Effector memory CD8-positive, alpha-beta T cell (primary cell): ENCODE measurements at regions not wholly inside any gene's neighbourhood (a gene's known extent, or its start where the extent isn't known, plus 50 kb on each side); places are given as distances from the start of the nearest gene placed in this dataset.

ENCODE experiments used
- ATAC-seq: fragments of 150-1000 bp; cut with Tn5 transposase; replicated peaks from 2 replicates; pipeline ENCODE4 v1.10.0; 2021; ENCODE audit warnings: mild to moderate bottlenecking, moderate library complexity
- DNase-seq, 3 experiments: peaks; one replicate each; pipeline ENCODE4 v3.0.0; 2021
- H3K27ac Mint-ChIP-seq, 2 donors: one replicate each; pipeline ENCODE4 v1.8.0; 2022; ENCODE audit warnings: mild to moderate bottlenecking in 2 of 2, mixed read lengths in 2 of 2, moderate library complexity in 2 of 2
- H3K27me3 Mint-ChIP-seq, 2 donors: one replicate each; pipeline ENCODE4 v1.8.0; 2022; ENCODE audit warnings: mixed read lengths in 2 of 2
- H3K36me3 Mint-ChIP-seq: one replicate; pipeline ENCODE4 v1.8.0; 2022; ENCODE audit warnings: mild to moderate bottlenecking, moderate library complexity, mixed read lengths; ENCODE audit not compliant: insufficient read depth
- H3K4me1 Mint-ChIP-seq, 2 donors: one replicate each; pipeline ENCODE4 v1.8.0; 2022; ENCODE audit warnings: low read depth in 2 of 2, mixed read lengths in 2 of 2
- H3K4me3 Mint-ChIP-seq, 2 donors: one replicate each; pipeline ENCODE4 v1.8.0; 2022; ENCODE audit warnings: mild to moderate bottlenecking in 2 of 2, mixed read lengths in 2 of 2, moderate library complexity in 2 of 2
- H3K9me3 Mint-ChIP-seq, 2 donors: one replicate each; pipeline ENCODE4 v1.8.0; 2022; ENCODE audit warnings: mixed read lengths in 2 of 2

- ATAC-seq: no peak
- no peaks in the 10 kb centered on the region for H3K9me3 Mint-ChIP-seq
- no peak overlapping the region for H3K4me3 Mint-ChIP-seq
- no peaks in the 10 kb centered on the region for H3K4me1 Mint-ChIP-seq
- no peaks in the 10 kb centered on the region for H3K36me3 Mint-ChIP-seq
- no peak for DNase-seq
- H3K27me3 Mint-ChIP-seq: peaks cover 26 to 66% of the 10 kb centered on the region in 2 donors
- no peak overlapping the region for H3K27ac Mint-ChIP-seq
These were observed 145.9 kb upstream of the TBX20 start for GRCh38 chr7:35399840-35400239.

- DNase-seq (no peak), ATAC-seq (no peak)
- Mint-ChIP-seq H3K27me3 (peaks cover 26 to 66% of the 10 kb centered on the region in 2 donors), H3K9me3 (no peaks in the 10 kb centered on the region), H3K36me3 (no peaks in the 10 kb centered on the region), H3K4me1 (no peaks in the 10 kb centered on the region), H3K27ac (no peak overlapping the region), H3K4me3 (no peak overlapping the region)
These were observed 145.3 kb upstream of the TBX20 start for GRCh38 chr7:35399216-35399615.

- H3K27ac Mint-ChIP-seq: no peak overlapping the region
- no peak for ATAC-seq
- no peaks in the 10 kb centered on the region for H3K36me3 Mint-ChIP-seq
- H3K4me1 Mint-ChIP-seq: no peaks in the 10 kb centered on the region
- no peak overlapping the region for H3K4me3 Mint-ChIP-seq
- DNase-seq: no peak
- no peaks in the 10 kb centered on the region for H3K9me3 Mint-ChIP-seq
- H3K27me3 Mint-ChIP-seq: peaks cover 26 to 63% of the 10 kb centered on the region in 2 donors
These were observed 144.6 kb upstream of the TBX20 start for GRCh38 chr7:35398518-35398917.

GRCh38 chr7:35390146-35390545 lies 136.2 kb upstream of the TBX20 start:
- Mint-ChIP-seq H3K27me3 (peaks cover 0 to 40% of the 10 kb centered on the region in 2 donors), H3K9me3 (no peaks in the 10 kb centered on the region), H3K27ac (no peak overlapping the region), H3K4me3 (no peak overlapping the region), H3K4me1 (no peaks in the 10 kb centered on the region), H3K36me3 (no peaks in the 10 kb centered on the region)
- DNase-seq (no peak), ATAC-seq (no peak)

- ATAC-seq (no peak), DNase-seq (no peak)
- H3K4me3 Mint-ChIP-seq: no peak overlapping the region
- H3K9me3 Mint-ChIP-seq: no peaks in the 10 kb centered on the region
- peaks cover 0 to 44% of the 10 kb centered on the region in 2 donors for H3K27me3 Mint-ChIP-seq
- no peaks in the 10 kb centered on the region for H3K36me3 Mint-ChIP-seq
- no peaks in the 10 kb centered on the region for H3K4me1 Mint-ChIP-seq
- H3K27ac Mint-ChIP-seq: no peak overlapping the region
These were observed 135.7 kb upstream of the TBX20 start for GRCh38 chr7:35389636-35390035.

GRCh38 chr7:35386816-35387706 lies 133.2 kb upstream of the TBX20 start:
- H3K4me1 Mint-ChIP-seq: no peaks in the 10 kb centered on the region
- H3K27me3 Mint-ChIP-seq: peaks cover 5 to 44% of the 10 kb centered on the region in 2 donors
- no peaks in the 10 kb centered on the region for H3K36me3 Mint-ChIP-seq
- H3K4me3 Mint-ChIP-seq: no peak overlapping the region
- H3K27ac Mint-ChIP-seq: no peak overlapping the region
- no peaks in the 10 kb centered on the region for H3K9me3 Mint-ChIP-seq
- no peak for ATAC-seq
- no peak for DNase-seq

GRCh38 chr7:35386082-35386815 lies 132.3 kb upstream of the TBX20 start:
- Mint-ChIP-seq H3K4me3 (no peak overlapping the region), H3K4me1 (no peaks in the 10 kb centered on the region), H3K27me3 (peaks cover 5 to 43% of the 10 kb centered on the region in 2 donors), H3K27ac (no peak overlapping the region), H3K9me3 (no peaks in the 10 kb centered on the region), H3K36me3 (no peaks in the 10 kb centered on the region)
- DNase-seq (no peak), ATAC-seq (no peak)

GRCh38 chr7:35384761-35385700 lies 131.1 kb upstream of the TBX20 start:
- peaks cover 12 to 42% of the 10 kb centered on the region in 2 donors for H3K27me3 Mint-ChIP-seq
- DNase-seq (no peak), ATAC-seq (no peak)
- H3K4me1 Mint-ChIP-seq: no peaks in the 10 kb centered on the region
- no peak overlapping the region for H3K4me3 Mint-ChIP-seq
- no peaks in the 10 kb centered on the region for H3K9me3 Mint-ChIP-seq
- H3K36me3 Mint-ChIP-seq: no peaks in the 10 kb centered on the region
- no peak overlapping the region for H3K27ac Mint-ChIP-seq

GRCh38 chr7:35380739-35381224 lies 126.9 kb upstream of the TBX20 start:
- no peaks in the 10 kb centered on the region for H3K9me3 Mint-ChIP-seq
- no peak overlapping the region for H3K4me3 Mint-ChIP-seq
- H3K4me1 Mint-ChIP-seq: no peaks in the 10 kb centered on the region
- H3K27ac Mint-ChIP-seq: no peak overlapping the region
- H3K36me3 Mint-ChIP-seq: no peaks in the 10 kb centered on the region
- ATAC-seq (no peak), DNase-seq (no peak)
- H3K27me3 Mint-ChIP-seq: peaks cover 38 to 56% of the 10 kb centered on the region in 2 donors

- H3K36me3 Mint-ChIP-seq: no peaks in the 10 kb centered on the region
- no peaks in the 10 kb centered on the region for H3K9me3 Mint-ChIP-seq
- no peak overlapping the region for H3K4me3 Mint-ChIP-seq
- ATAC-seq (no peak), DNase-seq (no peak)
- no peaks in the 10 kb centered on the region for H3K4me1 Mint-ChIP-seq
- peaks cover 45 to 54% of the 10 kb centered on the region in 2 donors for H3K27me3 Mint-ChIP-seq
- H3K27ac Mint-ChIP-seq: no peak overlapping the region
These were observed 125.6 kb upstream of the TBX20 start for GRCh38 chr7:35379481-35379880.

GRCh38 chr7:35375516-35375915 lies 121.6 kb upstream of the TBX20 start:
- Mint-ChIP-seq H3K27me3 (peaks cover 44 to 67% of the 10 kb centered on the region in 2 donors), H3K27ac (no peak overlapping the region), H3K9me3 (no peaks in the 10 kb centered on the region), H3K36me3 (no peaks in the 10 kb centered on the region), H3K4me3 (no peak overlapping the region), H3K4me1 (no peaks in the 10 kb centered on the region)
- DNase-seq: no peak
- ATAC-seq: no peak

- Mint-ChIP-seq H3K4me3 (no peak overlapping the region), H3K27me3 (peaks cover 45 to 68% of the 10 kb centered on the region in 2 donors), H3K36me3 (no peaks in the 10 kb centered on the region), H3K9me3 (no peaks in the 10 kb centered on the region), H3K4me1 (no peaks in the 10 kb centered on the region), H3K27ac (no peak overlapping the region)
- no peak for ATAC-seq
- DNase-seq: no peak
These were observed 121.0 kb upstream of the TBX20 start for GRCh38 chr7:35374858-35375257.

- Mint-ChIP-seq H3K9me3 (no peaks in the 10 kb centered on the region), H3K27me3 (peaks cover 20 to 56% of the 10 kb centered on the region in 2 donors), H3K36me3 (no peaks in the 10 kb centered on the region), H3K4me3 (no peak overlapping the region), H3K27ac (no peak overlapping the region), H3K4me1 (no peaks in the 10 kb centered on the region)
- ATAC-seq: no peak
- DNase-seq: no peak
These were observed 117.3 kb upstream of the TBX20 start for GRCh38 chr7:35371221-35371620.
